LNCAP (cell line): ENCODE measurements at regions not wholly inside any gene's neighbourhood (a gene's known extent, or its start where the extent isn't known, plus 50 kb on each side); places are given as distances from the start of the nearest gene placed in this dataset.

Source experiments
- TF ChIP-seq, protein P1 (sequence below): fragments of 450-650 bp; IDR thresholded peaks from 2 replicates; pipeline ENCODE4 v1.5.1; 2017; ENCODE audit warnings: mild to moderate bottlenecking

DNA sequence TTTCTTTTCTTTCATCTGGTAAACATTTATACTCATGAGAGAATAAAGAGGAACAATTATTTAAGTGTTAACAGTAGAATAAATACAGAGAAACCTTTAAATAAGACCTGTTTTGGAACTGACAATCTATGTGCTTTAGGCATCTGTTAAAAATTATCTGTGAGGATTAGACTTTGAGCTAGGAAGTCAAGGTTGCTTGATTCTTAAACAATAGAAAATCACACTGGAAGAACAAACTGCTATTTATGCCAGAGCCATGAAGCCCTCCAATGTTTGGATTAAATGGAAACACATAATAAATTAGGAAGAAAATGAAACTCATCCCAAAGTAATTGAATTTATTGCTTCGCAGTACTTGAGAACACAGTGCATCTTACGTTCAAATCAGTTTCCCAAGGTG is 207.2 kb upstream of the NPY2R start:
- TF ChIP-seq, protein P1, sequence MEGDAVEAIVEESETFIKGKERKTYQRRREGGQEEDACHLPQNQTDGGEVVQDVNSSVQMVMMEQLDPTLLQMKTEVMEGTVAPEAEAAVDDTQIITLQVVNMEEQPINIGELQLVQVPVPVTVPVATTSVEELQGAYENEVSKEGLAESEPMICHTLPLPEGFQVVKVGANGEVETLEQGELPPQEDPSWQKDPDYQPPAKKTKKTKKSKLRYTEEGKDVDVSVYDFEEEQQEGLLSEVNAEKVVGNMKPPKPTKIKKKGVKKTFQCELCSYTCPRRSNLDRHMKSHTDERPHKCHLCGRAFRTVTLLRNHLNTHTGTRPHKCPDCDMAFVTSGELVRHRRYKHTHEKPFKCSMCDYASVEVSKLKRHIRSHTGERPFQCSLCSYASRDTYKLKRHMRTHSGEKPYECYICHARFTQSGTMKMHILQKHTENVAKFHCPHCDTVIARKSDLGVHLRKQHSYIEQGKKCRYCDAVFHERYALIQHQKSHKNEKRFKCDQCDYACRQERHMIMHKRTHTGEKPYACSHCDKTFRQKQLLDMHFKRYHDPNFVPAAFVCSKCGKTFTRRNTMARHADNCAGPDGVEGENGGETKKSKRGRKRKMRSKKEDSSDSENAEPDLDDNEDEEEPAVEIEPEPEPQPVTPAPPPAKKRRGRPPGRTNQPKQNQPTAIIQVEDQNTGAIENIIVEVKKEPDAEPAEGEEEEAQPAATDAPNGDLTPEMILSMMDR: no peak

DNA sequence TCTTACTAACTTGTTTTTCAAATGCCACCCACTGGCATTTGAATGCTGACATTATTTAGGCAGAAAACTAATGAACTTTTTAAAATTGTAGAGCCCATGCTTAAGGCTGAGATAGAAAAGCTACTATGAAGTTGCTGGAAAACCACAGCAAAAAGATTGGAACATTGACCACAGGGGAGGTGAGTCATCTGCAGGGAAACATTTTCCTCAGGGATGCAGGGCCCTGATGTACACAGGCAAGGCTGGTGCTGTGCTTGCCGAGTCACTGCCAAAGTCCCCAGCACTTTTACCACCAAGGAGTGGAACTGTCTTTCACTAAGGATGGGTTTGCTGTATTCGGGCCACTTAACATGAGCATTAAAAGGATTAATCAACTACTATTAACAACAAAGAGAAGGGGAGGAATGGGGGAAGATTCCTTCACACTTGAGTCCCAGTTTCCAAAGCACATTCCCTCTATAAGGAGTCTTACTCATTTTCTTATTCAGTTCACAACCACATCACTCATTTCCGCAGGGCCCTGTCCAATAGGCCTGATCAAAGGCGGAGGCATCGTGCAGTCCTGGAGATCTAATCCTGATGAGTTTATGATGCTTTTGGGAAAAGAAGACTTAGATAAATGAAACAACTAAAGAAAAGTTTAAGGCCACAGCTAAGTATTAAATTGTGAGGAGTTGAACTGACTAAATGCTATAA is 202.9 kb upstream of the NPY2R start:
- TF ChIP-seq, protein P1: no peak

DNA sequence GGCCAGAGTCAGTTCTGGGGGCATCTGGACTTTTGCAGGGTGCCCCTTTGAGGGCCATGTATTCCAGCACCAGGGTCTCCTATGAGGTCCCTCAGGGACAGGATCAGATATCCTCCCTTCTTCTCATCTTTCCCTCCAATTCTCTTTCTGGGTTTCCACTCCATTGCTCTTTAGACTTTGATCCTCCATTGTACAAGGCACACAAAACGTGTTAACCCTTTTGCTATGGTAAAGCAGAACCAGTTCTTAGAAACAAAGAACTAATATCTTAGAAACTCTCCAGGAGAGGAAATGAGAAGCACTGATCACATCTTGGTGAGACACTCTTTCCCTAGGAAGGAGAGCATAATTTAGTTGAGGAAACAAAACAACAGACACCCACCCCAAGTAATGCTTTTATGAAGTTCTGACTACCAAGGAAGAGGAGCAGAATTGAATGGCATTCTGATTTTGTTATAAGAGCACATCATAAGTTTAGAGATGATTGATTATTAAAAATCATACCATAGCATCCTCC is 200.7 kb upstream of the NPY2R start:
- TF ChIP-seq, protein P1: no peak

DNA sequence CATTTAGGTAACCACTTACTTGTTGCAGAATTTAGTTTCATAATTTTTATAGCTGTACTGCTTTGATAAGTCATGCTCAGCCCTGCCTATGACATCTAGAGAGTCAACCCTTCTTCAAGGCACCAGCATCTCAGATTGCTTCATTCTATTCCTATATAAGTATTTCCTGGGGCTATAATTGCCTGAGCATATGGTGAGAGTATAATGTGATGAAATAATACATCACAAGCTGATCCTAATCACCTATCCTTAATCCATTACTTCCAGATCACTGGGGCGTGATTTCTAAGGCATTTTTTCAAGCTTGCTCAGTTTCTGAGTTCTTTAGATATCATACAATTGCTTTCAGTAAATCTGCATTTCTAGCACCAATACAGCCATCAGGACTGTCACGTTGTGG is 200.0 kb upstream of the NPY2R start:
- TF ChIP-seq, protein P1: no peak

DNA sequence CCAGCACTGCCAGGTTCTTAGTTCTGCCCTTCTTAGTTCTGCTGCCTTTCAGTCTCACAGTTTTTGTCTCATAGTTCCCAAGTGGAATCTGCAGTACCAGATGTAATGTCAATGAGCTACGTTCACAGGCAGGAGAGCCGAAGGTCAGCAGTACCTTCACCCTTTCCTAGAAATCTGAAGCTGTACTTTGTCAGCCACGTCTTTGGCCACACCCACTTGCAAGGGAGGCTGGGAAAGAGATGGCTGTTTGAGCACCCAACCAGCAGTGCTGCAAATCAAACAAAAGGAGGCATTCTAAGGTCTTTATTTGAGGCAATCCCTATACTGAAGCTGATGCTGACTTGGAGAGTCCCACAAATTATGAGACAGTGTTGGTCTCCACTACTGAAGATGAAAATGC is 199.1 kb upstream of the NPY2R start:
- TF ChIP-seq, protein P1: no peak

DNA sequence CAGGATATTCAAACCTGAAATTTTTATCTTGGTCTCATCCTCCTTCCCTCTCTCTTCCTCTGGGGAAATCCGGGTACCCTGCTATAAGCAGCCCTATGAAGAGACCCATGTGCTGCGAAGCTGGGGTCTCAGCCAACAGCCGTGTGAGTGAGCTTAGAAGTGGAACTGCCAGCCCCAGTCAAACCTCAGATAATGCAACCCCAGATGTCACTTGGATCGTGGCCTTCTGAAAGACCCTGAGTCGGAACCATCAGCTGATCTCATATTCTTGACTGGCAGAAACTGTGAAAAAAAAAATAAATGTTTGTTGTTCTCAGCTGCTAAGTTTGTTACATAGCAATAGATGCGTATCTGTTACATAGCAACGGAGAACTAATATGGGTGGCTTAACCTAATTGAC is 198.1 kb upstream of the NPY2R start:
- TF ChIP-seq, protein P1: no peak

DNA sequence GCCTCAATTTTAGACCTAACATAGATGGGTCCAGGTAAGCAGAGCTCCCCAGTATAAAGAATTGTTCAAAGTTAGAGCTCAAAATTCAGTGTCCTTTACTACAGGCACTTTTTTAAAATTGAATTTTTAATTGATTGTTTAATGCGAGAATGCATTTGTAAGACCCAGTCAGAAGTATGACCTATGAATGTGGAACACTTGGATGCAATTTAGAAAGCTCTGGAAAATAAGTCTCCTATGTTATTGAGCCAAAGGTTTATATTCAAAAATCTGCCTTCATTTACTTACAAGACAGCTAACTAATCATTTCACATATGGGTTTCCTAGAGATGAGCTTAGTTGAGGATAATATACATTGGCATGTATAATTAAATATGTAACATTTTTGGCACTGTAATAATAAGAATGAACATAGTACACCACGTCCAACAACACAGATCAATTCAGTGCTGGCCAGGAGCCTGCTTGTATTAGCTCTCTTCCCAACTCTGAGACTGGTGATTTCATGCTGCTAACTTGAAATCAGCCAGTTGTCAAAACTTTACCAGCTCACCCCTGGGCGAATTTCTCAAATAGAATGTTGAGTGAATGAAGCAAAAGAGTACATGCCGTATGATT is 197.2 kb upstream of the NPY2R start:
- TF ChIP-seq, protein P1: no peak
